Mucosa of rectum (tissue), 2 donors: ENCODE measurements at regions not wholly inside any gene's neighbourhood (a gene's known extent, or its start where the extent isn't known, plus 50 kb on each side); places are given as distances from the start of the nearest gene placed in this dataset.
A peak's percentile ranks its signal among the peaks of the same experiment; 100 is the strongest.
"Not testable (repeated sequence)": the region's sequence is repeated elsewhere in the genome, so short reads cannot be mapped to it uniquely, and the experiment has no call there.

ENCODE experiments used
- H3K27ac ChIP-seq, 2 donors: one replicate each; pipeline ENCODE4 v1.7.0; 2013; ENCODE audit warnings: inconsistent platforms in 2 of 2, low read depth in 2 of 2, low read length in 2 of 2
- H3K27me3 ChIP-seq, 2 donors: one replicate each; pipeline ENCODE4 v1.7.0; 2013; ENCODE audit warnings: low read length in 2 of 2; ENCODE audit not compliant: control insufficient read depth in 2 of 2, insufficient read depth in 2 of 2
- H3K36me3 ChIP-seq, 2 donors: one replicate each; pipeline ENCODE4 v1.7.0; 2013; ENCODE audit warnings: low read length in 2 of 2; ENCODE audit not compliant: control insufficient read depth in 2 of 2, insufficient read depth in 2 of 2
- H3K4me1 ChIP-seq, 2 donors: one replicate each; pipeline ENCODE4 v1.7.0; 2013; ENCODE audit warnings: low read length in 2 of 2, mild to moderate bottlenecking in 1 of 2; ENCODE audit not compliant: control insufficient read depth in 2 of 2, insufficient read depth in 2 of 2
- H3K4me3 ChIP-seq, 2 donors: one replicate each; pipeline ENCODE4 v1.7.0; 2013; ENCODE audit warnings: low read length in 2 of 2
- H3K9ac ChIP-seq, 2 donors: one replicate each; pipeline ENCODE4 v1.7.0; 2013; ENCODE audit warnings: low read length in 2 of 2, low read depth in 1 of 2, mild to moderate bottlenecking in 1 of 2
- H3K9me3 ChIP-seq, 2 donors: one replicate each; pipeline ENCODE4 v1.7.0; 2013; ENCODE audit warnings: low read length in 2 of 2; ENCODE audit not compliant: control insufficient read depth in 2 of 2
- donor health status: healthy.
- donor health status: Normal muscosa, but diverticular disease.

- Histone ChIP-seq H3K27ac (no peak overlapping the region), H3K9ac (no peak overlapping the region), H3K9me3 (no peaks in the 10 kb centered on the region), H3K4me1 (no peaks in the 10 kb centered on the region), H3K36me3 (no peaks in the 10 kb centered on the region), H3K27me3 (no peaks in the 10 kb centered on the region), H3K4me3 (no peak overlapping the region)
Measured at GRCh38 chr9:87040410-87041009, 93.2 kb upstream of the GAS1 start.

- H3K4me1 ChIP-seq, H3K27me3 ChIP-seq, H3K36me3 ChIP-seq, H3K9me3 ChIP-seq, H3K27ac ChIP-seq: not testable (repeated sequence)
- Histone ChIP-seq H3K4me3 (peak overlapping the region in 1 of 2 donors; percentile 52), H3K9ac (peak overlapping the region in 1 of 2 donors; percentile 39)
Measured at GRCh38 chr9:87041553-87042235, 94.4 kb upstream of the GAS1 start.

- H3K9ac ChIP-seq, H3K27me3 ChIP-seq, H3K9me3 ChIP-seq, H3K4me1 ChIP-seq, H3K4me3 ChIP-seq, H3K27ac ChIP-seq, H3K36me3 ChIP-seq: not testable (repeated sequence)
Measured at GRCh38 chr9:87049929-87050608, 102.8 kb upstream of the GAS1 start.

- Histone ChIP-seq H3K27ac (no peak overlapping the region), H3K4me3 (no peak overlapping the region), H3K9ac (no peak overlapping the region), H3K36me3 (no peaks in the 10 kb centered on the region), H3K4me1 (no peaks in the 10 kb centered on the region), H3K9me3 (no peaks in the 10 kb centered on the region), H3K27me3 (no peaks in the 10 kb centered on the region)
Measured at GRCh38 chr9:87054999-87055686, 107.8 kb upstream of the GAS1 start.

- no peaks in the 10 kb centered on the region for H3K36me3 ChIP-seq
- H3K4me3 ChIP-seq: no peak overlapping the region
- H3K27ac ChIP-seq: no peak overlapping the region
- H3K9ac ChIP-seq: no peak overlapping the region
- no peaks in the 10 kb centered on the region for H3K9me3 ChIP-seq
- H3K27me3 ChIP-seq: no peaks in the 10 kb centered on the region
- no peaks in the 10 kb centered on the region for H3K4me1 ChIP-seq
Measured at GRCh38 chr9:87059772-87060171, 112.5 kb upstream of the GAS1 start.

GRCh38 chr9:87062746-87063145, 115.4 kb upstream of the GAS1 start:
- Histone ChIP-seq H3K9ac (no peak overlapping the region), H3K27ac (no peak overlapping the region), H3K4me1 (no peaks in the 10 kb centered on the region), H3K36me3 (no peaks in the 10 kb centered on the region), H3K27me3 (no peaks in the 10 kb centered on the region), H3K9me3 (no peaks in the 10 kb centered on the region), H3K4me3 (no peak overlapping the region)

GRCh38 chr9:87063246-87063645, 115.9 kb upstream of the GAS1 start:
- Histone ChIP-seq H3K9me3 (no peaks in the 10 kb centered on the region), H3K27ac (no peak overlapping the region), H3K9ac (no peak overlapping the region), H3K4me1 (no peaks in the 10 kb centered on the region), H3K36me3 (no peaks in the 10 kb centered on the region), H3K4me3 (no peak overlapping the region), H3K27me3 (no peaks in the 10 kb centered on the region)

GRCh38 chr9:87063871-87064270, 116.6 kb upstream of the GAS1 start:
- Histone ChIP-seq H3K4me1 (no peaks in the 10 kb centered on the region), H3K4me3 (no peak overlapping the region), H3K9ac (no peak overlapping the region), H3K27me3 (no peaks in the 10 kb centered on the region), H3K9me3 (no peaks in the 10 kb centered on the region), H3K27ac (no peak overlapping the region), H3K36me3 (no peaks in the 10 kb centered on the region)

GRCh38 chr9:87064311-87064710, 117.0 kb upstream of the GAS1 start:
- H3K36me3 ChIP-seq: no peaks in the 10 kb centered on the region
- no peak overlapping the region for H3K4me3 ChIP-seq
- no peaks in the 10 kb centered on the region for H3K9me3 ChIP-seq
- H3K27ac ChIP-seq: no peak overlapping the region
- no peaks in the 10 kb centered on the region for H3K27me3 ChIP-seq
- H3K4me1 ChIP-seq: no peaks in the 10 kb centered on the region
- H3K9ac ChIP-seq: no peak overlapping the region

GRCh38 chr9:87065981-87066380, 118.7 kb upstream of the GAS1 start:
- no peaks in the 10 kb centered on the region for H3K27me3 ChIP-seq
- H3K4me3 ChIP-seq: no peak overlapping the region
- H3K9ac ChIP-seq: no peak overlapping the region
- H3K36me3 ChIP-seq: no peaks in the 10 kb centered on the region
- H3K9me3 ChIP-seq: no peaks in the 10 kb centered on the region
- H3K4me1 ChIP-seq: no peaks in the 10 kb centered on the region
- H3K27ac ChIP-seq: no peak overlapping the region
